ENCODE measurements at regions not wholly inside any gene's neighbourhood (a gene's known extent, or its start where the extent isn't known, plus 50 kb on each side); places are given as distances from the start of the nearest gene placed in this dataset.

GRCh38 chr5:87094347-87094746, 173.3 kb upstream of the RASA1 start:
- DNase-seq (ENCODE audit: low read depth): no peak
- no peak overlapping the region for H3K4me3 ChIP-seq (ENCODE audit: low read depth, low read length)

GRCh38 chr5:87094833-87095232, 172.8 kb upstream of the RASA1 start:
- no peak for DNase-seq (ENCODE audit: low read depth)
- no peak overlapping the region for H3K4me3 ChIP-seq (ENCODE audit: low read depth, low read length)
- no peak for TF ChIP-seq CTCF (IDR thresholded peaks at IDR 0.05; ENCODE audit: insufficient read depth, low read length)

More at GRCh38 chr5:87094347-87094746, 173.3 kb upstream of the RASA1 start:
- no peak for TF ChIP-seq CTCF (IDR thresholded peaks at IDR 0.05; ENCODE audit: insufficient read depth, low read length)

GRCh38 chr5:87095787-87096186, 171.9 kb upstream of the RASA1 start:
- no peak for TF ChIP-seq CTCF (IDR thresholded peaks at IDR 0.05; ENCODE audit: insufficient read depth, low read length)
- H3K4me3 ChIP-seq (ENCODE audit: low read depth, low read length): no peak overlapping the region
- DNase-seq (ENCODE audit: low read depth): no peak

- H3K4me3 ChIP-seq (ENCODE audit: low read depth, low read length): no peak overlapping the region
- DNase-seq (ENCODE audit: low read depth): no peak
- TF ChIP-seq CTCF (IDR thresholded peaks at IDR 0.05; ENCODE audit: insufficient read depth, low read length): no peak
Observed at GRCh38 chr5:87097664-87098063, 170.0 kb upstream of the RASA1 start.

- DNase-seq (ENCODE audit: low read depth): no peak
- H3K4me3 ChIP-seq (ENCODE audit: low read depth, low read length): no peak overlapping the region
- TF ChIP-seq CTCF (IDR thresholded peaks at IDR 0.05; ENCODE audit: insufficient read depth, low read length): no peak
Observed at GRCh38 chr5:87099291-87099839, 168.3 kb upstream of the RASA1 start.

- DNase-seq (ENCODE audit: low read depth): no peak
- no peak for TF ChIP-seq CTCF (IDR thresholded peaks at IDR 0.05; ENCODE audit: insufficient read depth, low read length)
- H3K4me3 ChIP-seq (ENCODE audit: low read depth, low read length): no peak overlapping the region
Observed at GRCh38 chr5:87099968-87100367, 167.7 kb upstream of the RASA1 start.

GRCh38 chr5:87101321-87101720, 166.4 kb upstream of the RASA1 start:
- no peak overlapping the region for H3K4me3 ChIP-seq (ENCODE audit: low read depth, low read length)
- TF ChIP-seq CTCF (IDR thresholded peaks at IDR 0.05; ENCODE audit: insufficient read depth, low read length): no peak
- DNase-seq (ENCODE audit: low read depth): no peak

Measured in fibroblast of the aortic adventitia (primary cell).